ENCODE measurements at regions not wholly inside any gene's neighbourhood (a gene's known extent, or its start where the extent isn't known, plus 50 kb on each side); places are given as distances from the start of the nearest gene placed in this dataset.
A peak's percentile ranks its signal among the peaks of the same experiment; 100 is the strongest.

DNA sequence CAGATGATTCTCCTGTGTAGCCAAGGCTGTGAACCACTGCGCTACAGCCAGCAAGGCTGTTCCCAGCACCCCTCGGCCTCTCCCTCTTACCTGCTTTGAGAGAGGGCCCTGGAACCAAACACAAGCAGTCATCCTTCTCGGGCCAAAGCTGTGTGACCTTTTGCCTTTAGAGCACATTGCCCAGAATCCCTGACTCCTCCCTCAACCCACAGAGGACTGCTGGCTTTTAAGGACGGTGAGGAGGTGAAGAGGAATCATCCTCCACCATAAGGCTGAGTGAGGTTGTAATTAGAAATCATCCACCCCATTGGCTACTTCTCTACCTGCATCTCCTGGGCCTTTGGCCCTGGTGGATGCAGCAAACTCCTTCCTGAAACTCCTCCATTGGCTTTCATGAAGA, 93.6 kb upstream of the PJA1 start:
- Histone ChIP-seq H3K9me3 (no peaks in the 10 kb centered on the region), H3K27ac (no peak overlapping the region), H3K4me3 (no peak overlapping the region), H3K4me1 (peaks cover 0 to 4% (median 0%) of the 10 kb centered on the region in 4 donors), H3K36me3 (no peaks in the 10 kb centered on the region), H3K27me3 (no peaks in the 10 kb centered on the region)
- TF ChIP-seq POLR2AphosphoS5 (IDR thresholded peaks at IDR 0.05) (no peak), POLR2A (IDR thresholded peaks at IDR 0.05) (no peak), EP300 (IDR thresholded peaks at IDR 0.05) (no peak)
- TF ChIP-seq, protein P1, sequence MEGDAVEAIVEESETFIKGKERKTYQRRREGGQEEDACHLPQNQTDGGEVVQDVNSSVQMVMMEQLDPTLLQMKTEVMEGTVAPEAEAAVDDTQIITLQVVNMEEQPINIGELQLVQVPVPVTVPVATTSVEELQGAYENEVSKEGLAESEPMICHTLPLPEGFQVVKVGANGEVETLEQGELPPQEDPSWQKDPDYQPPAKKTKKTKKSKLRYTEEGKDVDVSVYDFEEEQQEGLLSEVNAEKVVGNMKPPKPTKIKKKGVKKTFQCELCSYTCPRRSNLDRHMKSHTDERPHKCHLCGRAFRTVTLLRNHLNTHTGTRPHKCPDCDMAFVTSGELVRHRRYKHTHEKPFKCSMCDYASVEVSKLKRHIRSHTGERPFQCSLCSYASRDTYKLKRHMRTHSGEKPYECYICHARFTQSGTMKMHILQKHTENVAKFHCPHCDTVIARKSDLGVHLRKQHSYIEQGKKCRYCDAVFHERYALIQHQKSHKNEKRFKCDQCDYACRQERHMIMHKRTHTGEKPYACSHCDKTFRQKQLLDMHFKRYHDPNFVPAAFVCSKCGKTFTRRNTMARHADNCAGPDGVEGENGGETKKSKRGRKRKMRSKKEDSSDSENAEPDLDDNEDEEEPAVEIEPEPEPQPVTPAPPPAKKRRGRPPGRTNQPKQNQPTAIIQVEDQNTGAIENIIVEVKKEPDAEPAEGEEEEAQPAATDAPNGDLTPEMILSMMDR (IDR thresholded peaks at IDR 0.05), result no peak
- WGBS, 2 donors, result 50 to 73% methylated on average over 1 to 4 of the region's 4 CpGs
- DNase-seq, result no peak
- ATAC-seq (ENCODE audit: low FRiP score in 2 of 2), result no peak

GRCh38 chrX:69257499-69258127, 92.4 kb upstream of the PJA1 start:
- DNase-seq (no peak), ATAC-seq (ENCODE audit: low FRiP score in 2 of 2) (no peak)
- no peaks in the 10 kb centered on the region for H3K36me3 ChIP-seq
- H3K4me1 ChIP-seq, result peaks cover 0 to 4% (median 0%) of the 10 kb centered on the region in 4 donors
- no peaks in the 10 kb centered on the region for H3K27me3 ChIP-seq
- no peak overlapping the region for H3K4me3 ChIP-seq
- no peak overlapping the region for H3K27ac ChIP-seq
- no peak for TF ChIP-seq EP300 (IDR thresholded peaks at IDR 0.05)
- no peak for TF ChIP-seq POLR2AphosphoS5 (IDR thresholded peaks at IDR 0.05)
- TF ChIP-seq POLR2A (IDR thresholded peaks at IDR 0.05), result no peak
- TF ChIP-seq, protein P1 (IDR thresholded peaks at IDR 0.05), result no peak
- WGBS, 2 donors, result 42% methylated on average over 5 of the region's 5 CpGs; no CpG with 5 or more reads in 1 of the 2 donors
- H3K9me3 ChIP-seq, result no peaks in the 10 kb centered on the region

DNA sequence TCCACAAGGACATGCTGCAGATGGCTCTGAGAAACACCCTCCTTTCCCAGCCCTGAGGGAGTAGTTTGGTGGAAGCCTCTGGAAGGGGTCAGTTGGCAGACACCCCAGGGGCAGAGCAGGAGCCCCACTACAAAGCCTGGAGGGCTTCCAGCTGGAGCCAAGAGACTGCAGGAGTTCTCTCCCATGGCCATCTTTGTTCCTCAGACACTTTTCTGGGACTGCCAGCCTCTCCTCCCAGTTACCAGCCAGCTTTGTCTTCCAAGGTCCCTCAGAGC, 91.0 kb upstream of the PJA1 start:
- DNase-seq (no peak), ATAC-seq (ENCODE audit: low FRiP score in 2 of 2) (no peak)
- H3K4me3 ChIP-seq, result no peak overlapping the region
- H3K27ac ChIP-seq, result no peak overlapping the region
- H3K4me1 ChIP-seq, result peaks cover 0 to 4% (median 0%) of the 10 kb centered on the region in 4 donors
- H3K27me3 ChIP-seq, result no peaks in the 10 kb centered on the region
- TF ChIP-seq, protein P1 (IDR thresholded peaks at IDR 0.05), result no peak
- TF ChIP-seq EP300 (IDR thresholded peaks at IDR 0.05) (no peak), POLR2AphosphoS5 (IDR thresholded peaks at IDR 0.05) (no peak)
- no peaks in the 10 kb centered on the region for H3K9me3 ChIP-seq
- no peaks in the 10 kb centered on the region for H3K36me3 ChIP-seq

DNA sequence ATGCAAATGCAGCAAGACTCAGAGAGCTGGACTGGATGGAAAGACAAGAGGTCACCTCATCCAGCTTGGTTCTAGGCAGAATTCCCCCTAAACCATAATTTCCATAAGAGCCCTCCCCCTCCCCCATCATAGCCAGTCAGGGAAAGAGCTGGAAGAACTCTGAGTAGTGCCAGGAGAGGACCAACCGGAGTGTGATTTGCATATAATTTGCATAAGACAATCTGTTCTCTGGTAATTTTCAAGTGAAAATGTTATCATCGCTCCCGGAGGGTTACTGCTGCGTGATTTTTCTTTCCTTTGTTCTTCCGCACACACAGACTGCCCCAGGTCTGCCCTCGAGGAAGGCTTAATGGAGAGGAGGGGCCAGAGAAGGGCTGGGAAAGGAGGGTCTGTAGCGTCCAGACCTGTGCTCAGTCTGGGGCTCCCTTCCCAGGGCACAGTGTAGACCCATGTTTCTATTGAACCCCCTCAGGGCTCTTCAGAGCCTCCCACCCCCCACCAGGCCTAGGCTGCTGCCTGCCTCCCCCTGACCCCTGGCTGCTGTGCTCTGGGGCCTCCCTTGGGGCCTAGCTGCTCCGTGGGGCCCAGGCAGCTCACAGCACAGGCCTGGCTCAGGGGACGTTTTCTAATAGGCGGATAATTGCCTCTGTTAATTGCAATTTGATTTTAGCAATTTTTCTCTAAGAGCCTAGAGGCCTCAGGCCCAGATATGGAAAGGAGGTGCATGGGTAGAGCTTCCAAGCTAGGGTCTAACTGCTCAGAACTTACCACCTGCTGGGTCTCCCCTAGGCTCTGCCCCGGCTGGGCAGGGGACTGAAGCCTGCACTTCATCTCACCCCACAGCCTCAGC, 90.4 kb upstream of the PJA1 start:
- no peaks in the 10 kb centered on the region for H3K27me3 ChIP-seq

More for the DNA sequence above, 90.4 kb upstream of the PJA1 start:
- TF ChIP-seq POLR2AphosphoS5 (IDR thresholded peaks at IDR 0.05) (no peak), EP300 (IDR thresholded peaks at IDR 0.05) (no peak)
- TF ChIP-seq, protein P1 (IDR thresholded peaks at IDR 0.05), result no peak
- no peak overlapping the region for H3K27ac ChIP-seq
- peak in 1 of 2 donors; percentile 3 for DNase-seq
- no peak for ATAC-seq (ENCODE audit: low FRiP score in 2 of 2)
- H3K4me1 ChIP-seq, result peaks cover 0 to 4% (median 0%) of the 10 kb centered on the region in 4 donors
- WGBS, 2 donors, result 69 to 87% methylated on average over 6 to 11 of the region's 11 CpGs
- H3K4me3 ChIP-seq, result no peak overlapping the region
- H3K9me3 ChIP-seq, result no peaks in the 10 kb centered on the region
- no peaks in the 10 kb centered on the region for H3K36me3 ChIP-seq

All from upper lobe of left lung (tissue), 6 donors.